Kidney epithelial cell (primary cell): ENCODE measurements at regions not wholly inside any gene's neighbourhood (a gene's known extent, or its start where the extent isn't known, plus 50 kb on each side); places are given as distances from the start of the nearest gene placed in this dataset.

ENCODE experiments used
- DNase-seq: peaks from one replicate; pipeline ENCODE4 v3.0.0-alpha.2; 2010; ENCODE audit warnings: low read depth
- H3K27me3 ChIP-seq: 2 replicates; pipeline ENCODE4 v1.6.0; 2011; ENCODE audit warnings: low read length; ENCODE audit not compliant: control insufficient read depth, insufficient read depth
- H3K36me3 ChIP-seq: 2 replicates; pipeline ENCODE4 v1.5.1; 2011; ENCODE audit warnings: low read length; ENCODE audit not compliant: control insufficient read depth, insufficient read depth
- H3K4me3 ChIP-seq: 2 replicates; pipeline ENCODE4 v1.5.1; 2011; ENCODE audit warnings: low read depth, mild to moderate bottlenecking, control low read depth, low read length
- TF ChIP-seq, protein P1 (sequence below): IDR thresholded peaks from 2 replicates; pipeline ENCODE4 v1.5.1; 2011; ENCODE audit warnings: mild to moderate bottlenecking, moderate library complexity, low read length, control low read depth, inconsistent platforms; ENCODE audit not compliant: insufficient read depth, poor library complexity, severe bottlenecking

DNA sequence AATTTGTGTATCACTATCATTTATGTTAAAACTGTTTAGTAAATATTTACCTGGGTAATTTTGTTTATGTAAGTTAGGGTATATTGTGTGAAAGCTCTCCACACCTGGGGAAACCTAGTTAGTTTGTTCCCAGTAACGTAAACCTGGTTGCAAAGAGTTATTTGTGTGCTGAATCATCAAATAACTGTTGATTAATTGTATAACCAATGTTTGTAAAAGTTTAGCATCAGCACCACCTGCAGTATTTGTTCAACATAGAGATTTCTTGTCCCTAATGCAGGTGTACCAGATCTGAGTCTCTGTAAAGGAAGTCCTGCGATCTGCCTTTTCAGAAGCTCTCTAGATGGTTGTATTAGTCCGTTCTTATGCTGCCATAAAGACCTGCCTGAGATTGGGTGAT lies 440.4 kb downstream of the COL12A1 start:
- Histone ChIP-seq H3K27me3 (no peaks in the 10 kb centered on the region), H3K4me3 (no peak overlapping the region), H3K36me3 (no peaks in the 10 kb centered on the region)
- TF ChIP-seq, protein P1, sequence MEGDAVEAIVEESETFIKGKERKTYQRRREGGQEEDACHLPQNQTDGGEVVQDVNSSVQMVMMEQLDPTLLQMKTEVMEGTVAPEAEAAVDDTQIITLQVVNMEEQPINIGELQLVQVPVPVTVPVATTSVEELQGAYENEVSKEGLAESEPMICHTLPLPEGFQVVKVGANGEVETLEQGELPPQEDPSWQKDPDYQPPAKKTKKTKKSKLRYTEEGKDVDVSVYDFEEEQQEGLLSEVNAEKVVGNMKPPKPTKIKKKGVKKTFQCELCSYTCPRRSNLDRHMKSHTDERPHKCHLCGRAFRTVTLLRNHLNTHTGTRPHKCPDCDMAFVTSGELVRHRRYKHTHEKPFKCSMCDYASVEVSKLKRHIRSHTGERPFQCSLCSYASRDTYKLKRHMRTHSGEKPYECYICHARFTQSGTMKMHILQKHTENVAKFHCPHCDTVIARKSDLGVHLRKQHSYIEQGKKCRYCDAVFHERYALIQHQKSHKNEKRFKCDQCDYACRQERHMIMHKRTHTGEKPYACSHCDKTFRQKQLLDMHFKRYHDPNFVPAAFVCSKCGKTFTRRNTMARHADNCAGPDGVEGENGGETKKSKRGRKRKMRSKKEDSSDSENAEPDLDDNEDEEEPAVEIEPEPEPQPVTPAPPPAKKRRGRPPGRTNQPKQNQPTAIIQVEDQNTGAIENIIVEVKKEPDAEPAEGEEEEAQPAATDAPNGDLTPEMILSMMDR = no peak
- DNase-seq = no peak

DNA sequence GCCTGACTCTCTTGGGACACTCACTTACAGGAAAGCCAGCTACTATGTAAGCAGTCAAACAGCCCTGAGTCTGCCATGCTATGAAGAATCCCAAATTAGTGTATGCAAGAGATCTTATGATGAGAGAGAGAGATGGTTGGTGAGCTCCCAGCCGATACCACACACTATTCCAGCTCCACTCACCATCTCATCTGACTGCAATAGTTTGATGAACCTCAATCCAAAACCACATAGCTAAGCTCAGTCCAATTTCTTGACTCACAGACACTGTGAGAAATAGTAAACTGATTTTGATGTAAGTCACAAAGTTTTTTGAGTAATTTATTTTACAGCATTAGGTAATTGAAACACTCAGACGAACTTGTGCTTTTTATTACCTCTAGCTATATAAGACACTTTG lies 441.4 kb downstream of the COL12A1 start:
- H3K36me3 ChIP-seq = no peaks in the 10 kb centered on the region
- no peaks in the 10 kb centered on the region for H3K27me3 ChIP-seq
- TF ChIP-seq, protein P1 = no peak
- DNase-seq = no peak
- H3K4me3 ChIP-seq = no peak overlapping the region

DNA sequence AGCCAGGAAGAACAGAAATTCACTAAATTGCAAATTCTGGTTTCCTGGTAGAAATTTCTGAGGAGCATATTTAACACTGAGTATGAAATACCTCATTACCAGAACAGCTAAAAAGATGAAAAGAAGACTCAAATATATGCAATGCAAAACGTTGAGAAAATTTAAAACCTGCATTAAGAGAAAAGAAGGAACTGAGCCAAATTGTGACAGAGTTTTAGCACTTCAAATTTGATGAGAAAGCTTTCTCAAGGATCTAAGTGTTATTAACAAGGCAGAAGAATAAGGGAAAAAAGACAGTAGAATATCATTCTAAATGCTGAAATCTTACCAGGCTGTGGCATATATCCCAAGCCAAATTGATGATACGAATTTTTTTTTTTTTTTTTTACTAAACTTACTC lies 443.0 kb downstream of the COL12A1 start:
- DNase-seq = no peak
- TF ChIP-seq, protein P1 = no peak
- Histone ChIP-seq H3K27me3 (no peaks in the 10 kb centered on the region), H3K36me3 (no peaks in the 10 kb centered on the region), H3K4me3 (no peak overlapping the region)

DNA sequence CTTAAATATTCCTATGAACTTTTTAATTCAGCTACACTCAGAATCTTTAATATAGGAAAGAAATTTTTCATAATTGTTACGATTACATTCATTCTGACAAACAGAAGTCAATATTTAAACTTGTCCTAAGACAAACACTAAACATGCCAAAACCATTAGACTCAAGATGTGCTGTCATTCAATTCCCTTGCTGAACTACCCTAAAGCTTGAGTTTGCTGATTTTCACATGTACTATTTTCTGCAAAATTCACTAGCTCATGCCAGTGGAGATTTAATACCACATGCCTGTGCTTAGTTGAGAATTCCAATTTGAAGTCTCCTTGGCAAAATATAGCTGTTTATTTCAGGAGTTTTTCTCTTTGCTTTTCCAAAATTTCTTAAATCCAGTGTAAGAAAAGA lies 448.0 kb downstream of the COL12A1 start:
- Histone ChIP-seq H3K27me3 (no peaks in the 10 kb centered on the region), H3K36me3 (no peaks in the 10 kb centered on the region), H3K4me3 (no peak overlapping the region)
- TF ChIP-seq, protein P1 = no peak
- no peak for DNase-seq

DNA sequence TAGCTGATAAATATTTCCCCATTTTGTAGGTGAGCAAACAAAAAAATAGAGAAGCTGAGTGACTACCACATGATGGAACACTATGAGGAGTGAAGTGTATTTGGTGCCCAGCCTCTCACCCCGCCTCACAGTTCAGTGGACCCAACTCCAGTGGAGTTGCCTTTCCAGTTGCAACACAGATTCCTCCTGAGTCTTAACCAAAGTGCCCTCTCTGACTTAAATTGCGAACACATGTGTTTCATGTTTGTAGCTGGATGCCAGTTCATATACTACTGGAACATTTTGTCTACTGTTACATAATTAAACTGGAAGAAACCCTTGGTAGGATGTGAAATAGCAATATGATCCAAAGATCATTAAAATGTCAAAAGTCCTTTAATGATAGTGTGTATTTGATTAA lies 448.9 kb downstream of the COL12A1 start:
- no peak for DNase-seq
- H3K36me3 ChIP-seq = no peaks in the 10 kb centered on the region
- TF ChIP-seq, protein P1 = no peak

DNA sequence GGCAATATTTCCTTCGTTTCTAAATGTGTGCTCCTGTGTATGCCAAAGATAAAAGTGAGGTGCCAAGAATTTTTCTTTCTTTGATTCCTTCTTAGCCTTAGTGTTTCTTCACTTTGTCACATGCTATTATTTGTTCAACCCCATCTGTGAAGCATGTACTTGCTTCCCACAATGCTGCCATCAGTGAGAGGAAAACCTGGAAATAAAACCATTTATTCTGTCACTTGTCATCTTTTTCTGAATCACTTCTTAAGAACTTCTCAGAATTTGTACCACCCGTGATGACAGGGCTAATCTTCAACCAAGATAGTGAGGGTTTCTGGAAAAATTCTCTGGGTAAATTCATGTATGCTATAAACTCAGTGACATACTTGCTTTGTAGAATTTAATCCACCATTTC lies 450.1 kb downstream of the COL12A1 start:
- Histone ChIP-seq H3K4me3 (no peak overlapping the region), H3K36me3 (no peaks in the 10 kb centered on the region), H3K27me3 (no peaks in the 10 kb centered on the region)
- TF ChIP-seq, protein P1 = no peak
- DNase-seq = no peak

More for the DNA sequence above, 448.9 kb downstream of the COL12A1 start:
- Histone ChIP-seq H3K27me3 (no peaks in the 10 kb centered on the region), H3K4me3 (no peak overlapping the region)
